Body of pancreas (tissue), 4 donors: ENCODE measurements at regions not wholly inside any gene's neighbourhood (a gene's known extent, or its start where the extent isn't known, plus 50 kb on each side); places are given as distances from the start of the nearest gene placed in this dataset.

Source experiments
- ATAC-seq: fragments of 150-250 bp; one replicate; pipeline ENCODE4 v1.9.1; 2016
- DNase-seq, 4 donors: peaks; one replicate each; pipeline ENCODE4 v3.0.0-alpha.2; 2019
- H3K27ac ChIP-seq, 4 donors: fragments of 200-600 bp; sonication (generic); 1 replicate in 3 of 4; 2 replicates in 1 of 4; pipeline versions ENCODE4 v1.5.1 to v1.6.1; 2016 to 2019; ENCODE audit warnings: mild to moderate bottlenecking in 1 of 4, mixed read lengths in 1 of 4, moderate library complexity in 1 of 4
- H3K27me3 ChIP-seq, 2 donors: fragments of 200-600 bp; sonication (generic); one replicate each; pipeline ENCODE4 v1.6.0; 2016; ENCODE audit warnings: mild to moderate bottlenecking in 1 of 2
- H3K36me3 ChIP-seq, 2 donors: fragments of 200-600 bp; sonication (generic); replicated peaks in 1 of 2; 2 replicates each; pipeline ENCODE4 v1.5.1; 2016; ENCODE audit warnings: low read depth in 2 of 2; ENCODE audit not compliant: insufficient read depth in 1 of 2
- H3K4me1 ChIP-seq: fragments of 200-600 bp; sonication (generic); one replicate; pipeline ENCODE4 v1.6.0; 2016
- H3K4me3 ChIP-seq, 2 donors: fragments of 200-600 bp; sonication (generic); 1 replicate in 1 of 2; 2 replicates in 1 of 2; pipeline ENCODE4 v1.5.1; 2016 to 2019
- H3K9me3 ChIP-seq, 3 donors: fragments of 200-600 bp; sonication (generic); 1 replicate in 2 of 3; 2 replicates in 1 of 3; pipeline ENCODE4 v1.5.1; 2016
- CTCF ChIP-seq, 7 experiments: fragments of 450-650 bp in 4 of 7; fragments of 200-600 bp in 3 of 7; sonication (generic) in 3 of 7; IDR thresholded peaks; one replicate each; pipeline ENCODE4 v1.5.1; 2016 to 2019; ENCODE audit warnings: antibody characterized with exemption in 7 of 7
- POLR2A ChIP-seq, 3 donors: fragments of 450-650 bp; IDR thresholded peaks; one replicate each; pipeline ENCODE4 v1.6.1; 2016; ENCODE audit warnings: antibody characterized with exemption in 3 of 3, mild to moderate bottlenecking in 2 of 3
- WGBS, 2 donors: methylation state at CpG; one replicate each; pipeline ENCODE4 v1.1.5; 2017; 5-methylcytosine and 5-hydroxymethylcytosine counted together
- intact Hi-C: fragments of 100-400 bp; cut with DNase I; formaldehyde crosslinking; loops from one replicate; pipeline ENCODE4 v1.15.1; 2023

- TF ChIP-seq CTCF (IDR thresholded peaks at IDR 0.05) (no peak), POLR2A (IDR thresholded peaks at IDR 0.05) (no peak)
- DNase-seq (no peak), ATAC-seq (no peak)
- no peak overlapping the region for H3K4me3 ChIP-seq
- no peaks in the 10 kb centered on the region for H3K36me3 ChIP-seq
- no peaks in the 10 kb centered on the region for H3K9me3 ChIP-seq
- no peaks in the 10 kb centered on the region for H3K4me1 ChIP-seq
- intact Hi-C loops = no loop called here
- H3K27me3 ChIP-seq = no peaks in the 10 kb centered on the region
- H3K27ac ChIP-seq = no peak overlapping the region
- WGBS, 2 donors = 28 to 50% methylated on average over 1 of the region's 1 CpG
Observed at GRCh38 chr5:98570661-98571191, 202.7 kb upstream of the RGMB start.

- H3K4me3 ChIP-seq = no peak overlapping the region
- no peak for DNase-seq
- H3K27me3 ChIP-seq = no peaks in the 10 kb centered on the region
- intact Hi-C loops = no loop called here
- TF ChIP-seq POLR2A (IDR thresholded peaks at IDR 0.05) (no peak), CTCF (IDR thresholded peaks at IDR 0.05) (no peak)
- 33 to 39% methylated on average over 4 of the region's 4 CpGs for WGBS, 2 donors
- H3K4me1 ChIP-seq = no peaks in the 10 kb centered on the region
- H3K36me3 ChIP-seq = no peaks in the 10 kb centered on the region
- no peak overlapping the region for H3K27ac ChIP-seq
- no peak for ATAC-seq
- no peaks in the 10 kb centered on the region for H3K9me3 ChIP-seq
Observed at GRCh38 chr5:98573834-98574320, 199.6 kb upstream of the RGMB start.

- TF ChIP-seq CTCF (IDR thresholded peaks at IDR 0.05) (no peak), POLR2A (IDR thresholded peaks at IDR 0.05) (no peak)
- WGBS, 2 donors = 86 to 89% methylated on average over 14 to 20 of the region's 20 CpGs
- no peak overlapping the region for H3K27ac ChIP-seq
- DNase-seq = no peak
- intact Hi-C loops = no loop called here
- H3K36me3 ChIP-seq = no peaks in the 10 kb centered on the region
- no peaks in the 10 kb centered on the region for H3K4me1 ChIP-seq
- no peaks in the 10 kb centered on the region for H3K9me3 ChIP-seq
- ATAC-seq = no peak
- H3K27me3 ChIP-seq = no peaks in the 10 kb centered on the region
- H3K4me3 ChIP-seq = no peak overlapping the region
Observed at GRCh38 chr5:98576275-98576674, 197.2 kb upstream of the RGMB start.

GRCh38 chr5:98578438-98578837 is 195.0 kb upstream of the RGMB start:
- Histone ChIP-seq H3K27ac (no peak overlapping the region), H3K36me3 (no peaks in the 10 kb centered on the region), H3K4me1 (no peaks in the 10 kb centered on the region), H3K4me3 (no peak overlapping the region), H3K27me3 (no peaks in the 10 kb centered on the region), H3K9me3 (no peaks in the 10 kb centered on the region)
- ATAC-seq = no peak
- DNase-seq = no peak
- WGBS, 2 donors = 61 to 75% methylated on average over 1 of the region's 1 CpG
- TF ChIP-seq CTCF (IDR thresholded peaks at IDR 0.05) (no peak), POLR2A (IDR thresholded peaks at IDR 0.05) (no peak)
- intact Hi-C loops = no loop called here
